Nephron (organoid): ENCODE measurements at regions not wholly inside any gene's neighbourhood (a gene's known extent, or its start where the extent isn't known, plus 50 kb on each side); places are given as distances from the start of the nearest gene placed in this dataset.

ENCODE experiments used
- H3K27ac Mint-ChIP-seq, 3 experiments: 2 replicates each; pipeline ENCODE4 v1.8.0; 2020; ENCODE audit warnings: mixed read lengths in 3 of 3, mild to moderate bottlenecking in 2 of 3, moderate library complexity in 1 of 3
- H3K27me3 Mint-ChIP-seq: 2 replicates; pipeline ENCODE4 v1.8.0; 2021; ENCODE audit warnings: low read depth, mild to moderate bottlenecking, moderate library complexity, mixed read lengths
- H3K36me3 Mint-ChIP-seq: 2 replicates; pipeline ENCODE4 v1.8.0; 2020; ENCODE audit warnings: low read depth, mixed read lengths
- H3K4me1 Mint-ChIP-seq: 2 replicates; pipeline ENCODE4 v1.8.0; 2020; ENCODE audit warnings: mixed read lengths
- H3K4me3 Mint-ChIP-seq, 3 experiments: 2 replicates each; pipeline ENCODE4 v1.8.0; 2020; ENCODE audit warnings: mild to moderate bottlenecking in 3 of 3, mixed read lengths in 3 of 3, moderate library complexity in 2 of 3
- H3K9me3 Mint-ChIP-seq: 2 replicates; pipeline ENCODE4 v1.8.0; 2020; ENCODE audit warnings: mixed read lengths
- CTCF ChIP-seq, 3 experiments: fragments of 200-600 bp; sonication (generic); IDR thresholded peaks; one replicate each; pipeline ENCODE4 v1.5.0; 2021; ENCODE audit warnings: antibody characterized with exemption in 3 of 3; ENCODE audit not compliant: unreplicated experiment in 3 of 3

DNA sequence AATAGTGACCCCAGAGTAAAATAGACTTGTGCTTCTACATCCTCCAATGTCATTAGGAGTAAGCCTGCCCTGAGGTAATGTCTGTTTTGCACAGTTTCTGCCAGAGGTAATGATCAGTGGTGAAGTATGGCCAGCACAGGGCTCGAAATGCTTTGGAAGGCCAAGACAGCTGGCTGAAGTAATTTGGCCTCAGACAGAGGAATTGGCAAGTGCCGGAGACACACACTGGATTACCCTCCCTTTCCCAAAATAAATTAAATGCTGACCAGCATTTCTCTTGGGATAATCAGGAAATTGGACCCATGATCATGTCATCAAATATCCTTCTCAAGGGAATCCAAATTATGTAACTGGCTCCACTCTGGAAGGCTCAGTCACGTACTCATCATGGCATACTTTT is 379.0 kb upstream of the CHST9 start:
- Mint-ChIP-seq H3K27ac (no peak overlapping the region), H3K36me3 (no peaks in the 10 kb centered on the region), H3K4me1 (peaks cover 14% of the 10 kb centered on the region), H3K27me3 (peaks cover 7% of the 10 kb centered on the region), H3K4me3 (no peak overlapping the region), H3K9me3 (peaks cover 3% of the 10 kb centered on the region)
- no peak for TF ChIP-seq CTCF (IDR thresholded peaks at IDR 0.05; ENCODE audit: unreplicated experiment in 3 of 3)

- H3K27me3 Mint-ChIP-seq = peaks cover 3% of the 10 kb centered on the region
- H3K4me3 Mint-ChIP-seq = peak overlapping the region in 1 of 3 experiments; percentile 6
- H3K27ac Mint-ChIP-seq = no peak overlapping the region
- peaks cover 4% of the 10 kb centered on the region for H3K36me3 Mint-ChIP-seq
- H3K4me1 Mint-ChIP-seq = peaks cover 21% of the 10 kb centered on the region
- TF ChIP-seq CTCF (IDR thresholded peaks at IDR 0.05; ENCODE audit: unreplicated experiment in 3 of 3) = no peak
- peaks cover 3% of the 10 kb centered on the region for H3K9me3 Mint-ChIP-seq
Observed at GRCh38 chr18:27558388-27559155, 373.5 kb upstream of the CHST9 start.

- Mint-ChIP-seq H3K27me3 (no peaks in the 10 kb centered on the region), H3K27ac (no peak overlapping the region), H3K36me3 (peaks cover 4% of the 10 kb centered on the region), H3K9me3 (peaks cover 3% of the 10 kb centered on the region), H3K4me3 (no peak overlapping the region), H3K4me1 (peaks cover 21% of the 10 kb centered on the region)
- TF ChIP-seq CTCF (IDR thresholded peaks at IDR 0.05; ENCODE audit: unreplicated experiment in 3 of 3) = no peak
Observed at GRCh38 chr18:27556741-27557140, 371.6 kb upstream of the CHST9 start.

DNA sequence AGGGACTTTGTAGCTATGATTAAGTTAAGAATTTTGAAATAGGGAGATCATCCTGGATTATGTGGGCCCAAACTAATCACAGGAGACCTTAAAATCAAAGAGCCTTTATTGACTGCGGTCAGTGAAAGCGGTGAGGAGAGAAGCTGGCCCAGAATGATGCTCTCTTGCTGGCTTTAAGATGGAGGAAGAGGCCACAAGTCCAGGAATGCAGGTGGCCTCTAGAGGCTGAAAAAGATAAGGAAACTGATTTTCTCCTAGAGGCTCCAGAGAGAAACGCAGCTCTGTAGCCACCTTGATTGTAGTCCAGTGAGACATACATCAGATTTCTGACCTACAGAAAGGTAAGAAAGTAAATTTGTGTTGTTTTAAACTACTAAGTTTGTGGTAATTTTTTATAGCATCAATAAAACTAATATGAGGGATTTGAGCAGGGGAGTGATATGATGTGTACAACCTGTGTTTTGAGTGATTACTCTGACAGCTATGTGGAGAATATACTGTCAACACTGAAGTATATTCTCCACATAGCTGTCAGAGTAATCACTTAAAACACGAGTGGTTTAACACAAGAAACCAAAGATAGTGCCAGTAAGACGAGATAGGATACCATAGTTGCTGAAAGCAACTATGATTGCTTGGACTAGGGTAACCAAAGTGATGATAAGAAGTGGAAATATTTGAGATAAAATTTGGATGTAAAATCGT is 364.4 kb upstream of the CHST9 start:
- Mint-ChIP-seq H3K4me3 (no peak overlapping the region), H3K27me3 (peaks cover 3% of the 10 kb centered on the region), H3K9me3 (peaks cover 3% of the 10 kb centered on the region), H3K27ac (no peak overlapping the region), H3K4me1 (no peaks in the 10 kb centered on the region), H3K36me3 (peaks cover 4% of the 10 kb centered on the region)
- TF ChIP-seq CTCF (IDR thresholded peaks at IDR 0.05; ENCODE audit: unreplicated experiment in 3 of 3) = no peak

GRCh38 chr18:27546991-27547390 is 361.9 kb upstream of the CHST9 start:
- H3K4me3 Mint-ChIP-seq = no peak overlapping the region
- H3K9me3 Mint-ChIP-seq = peaks cover 3% of the 10 kb centered on the region
- H3K27ac Mint-ChIP-seq = no peak overlapping the region
- no peaks in the 10 kb centered on the region for H3K4me1 Mint-ChIP-seq
- H3K27me3 Mint-ChIP-seq = peaks cover 3% of the 10 kb centered on the region
- no peak for TF ChIP-seq CTCF (IDR thresholded peaks at IDR 0.05; ENCODE audit: unreplicated experiment in 3 of 3)
- no peaks in the 10 kb centered on the region for H3K36me3 Mint-ChIP-seq
